HUDEP-2 (cell line): ENCODE measurements at regions not wholly inside any gene's neighbourhood (a gene's known extent, or its start where the extent isn't known, plus 50 kb on each side); places are given as distances from the start of the nearest gene placed in this dataset.
A peak's percentile ranks its signal among the peaks of the same experiment; 100 is the strongest.

Experiments used
- DNase-seq, 76 experiments: peaks; one replicate each; lab custom pipeline; 2025; ENCODE audit not compliant: unreplicated experiment in 76 of 76; lab: John Stamatoyannopoulos, UW

DNA sequence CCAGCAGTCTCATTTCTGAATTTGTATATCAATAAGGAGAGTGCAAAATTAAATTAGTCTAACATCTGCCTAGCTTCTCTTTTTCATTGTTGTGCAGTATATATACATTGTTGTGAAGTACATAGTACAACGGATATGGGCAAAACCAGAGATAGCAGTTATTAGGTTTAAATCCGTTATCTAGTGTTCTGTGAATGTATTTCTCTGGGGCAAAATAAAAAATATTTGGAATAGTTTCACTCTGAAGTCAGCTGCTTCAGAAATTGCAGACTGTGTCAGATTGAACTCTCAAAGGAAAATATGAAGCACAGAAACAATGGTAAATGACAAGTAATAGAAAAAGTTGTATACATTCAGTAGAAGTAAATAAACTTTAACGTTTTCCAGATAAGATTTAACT lies 836.5 kb upstream of the CXADR start:
- DNase-seq, result no peak

DNA sequence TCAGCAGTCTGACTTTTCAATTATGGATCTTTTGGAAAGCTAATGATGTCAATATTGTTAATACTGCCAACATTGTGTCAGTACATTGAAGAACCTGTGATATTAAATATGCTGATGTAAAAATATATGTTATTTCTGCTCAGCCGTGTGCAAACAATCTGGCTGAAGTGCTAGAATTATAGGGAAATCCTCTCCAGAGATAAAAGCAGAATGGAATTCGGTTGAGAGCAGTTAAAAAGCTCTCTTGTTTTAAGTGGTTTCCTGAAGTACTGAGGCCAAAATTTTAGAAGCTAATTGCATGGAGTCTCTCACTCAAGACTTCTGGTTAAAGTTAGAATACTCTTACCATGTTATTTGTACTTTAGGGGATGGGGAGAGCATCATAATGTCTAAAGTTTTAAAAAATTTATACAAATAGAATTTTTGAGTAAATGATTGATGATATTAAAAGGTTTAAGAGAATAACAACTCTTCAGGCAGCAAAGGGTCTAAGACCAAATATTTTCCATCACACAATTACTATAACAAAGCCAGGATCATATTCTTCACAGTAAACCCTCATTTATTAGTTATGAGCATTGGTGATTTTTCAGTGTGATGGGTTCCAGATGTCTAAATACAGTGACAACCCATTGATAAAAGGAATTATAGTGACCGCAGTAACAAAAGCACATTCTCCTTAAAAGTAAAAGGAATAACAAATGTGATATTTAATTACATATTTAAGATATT lies 834.2 kb upstream of the CXADR start:
- no peak for DNase-seq

- no peak for DNase-seq
These were observed 817.8 kb upstream of the CXADR start for GRCh38 chr21:16695074-16695473.

GRCh38 chr21:16707274-16707673 lies 805.6 kb upstream of the CXADR start:
- no peak for DNase-seq

GRCh38 chr21:16708101-16708835 lies 804.6 kb upstream of the CXADR start:
- no peak for DNase-seq

- DNase-seq, result no peak
These were observed 802.8 kb upstream of the CXADR start for GRCh38 chr21:16709866-16710550.

GRCh38 chr21:16711757-16712156 lies 801.1 kb upstream of the CXADR start:
- DNase-seq, result no peak

GRCh38 chr21:16713331-16714117 lies 799.3 kb upstream of the CXADR start:
- DNase-seq, result peak in 8 of 76 experiments; percentile 1 to 28 (median 16)

GRCh38 chr21:16740511-16740910 lies 772.3 kb upstream of the CXADR start:
- DNase-seq, result no peak

GRCh38 chr21:16741141-16741665 lies 771.6 kb upstream of the CXADR start:
- no peak for DNase-seq

DNA sequence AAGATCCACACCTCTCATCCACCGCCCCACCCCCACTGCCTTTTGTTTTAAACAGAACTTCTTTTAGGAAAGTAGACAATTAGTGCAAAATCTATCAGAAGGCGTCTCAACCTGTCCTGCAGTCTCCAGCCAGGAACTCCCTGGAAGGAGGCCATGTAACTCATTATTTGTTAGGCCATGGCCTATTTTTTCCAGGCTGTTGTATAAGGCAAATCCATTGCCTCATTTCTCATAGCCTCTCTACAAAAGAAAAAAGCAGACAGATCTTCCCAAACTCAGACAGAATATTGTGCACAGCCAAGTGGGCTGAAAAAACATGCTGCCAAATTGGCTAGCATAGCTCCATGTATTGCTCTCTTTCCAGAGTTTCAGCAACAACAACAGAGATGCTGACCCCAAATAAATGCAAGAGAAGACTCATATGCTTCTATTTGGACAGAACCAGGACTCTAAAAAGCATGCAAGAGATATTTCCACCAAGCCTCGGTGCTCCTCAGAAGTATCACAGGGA lies 770.7 kb upstream of the CXADR start:
- DNase-seq, result no peak

- DNase-seq, result no peak
These were observed 770.1 kb upstream of the CXADR start for GRCh38 chr21:16742741-16743140.

DNA sequence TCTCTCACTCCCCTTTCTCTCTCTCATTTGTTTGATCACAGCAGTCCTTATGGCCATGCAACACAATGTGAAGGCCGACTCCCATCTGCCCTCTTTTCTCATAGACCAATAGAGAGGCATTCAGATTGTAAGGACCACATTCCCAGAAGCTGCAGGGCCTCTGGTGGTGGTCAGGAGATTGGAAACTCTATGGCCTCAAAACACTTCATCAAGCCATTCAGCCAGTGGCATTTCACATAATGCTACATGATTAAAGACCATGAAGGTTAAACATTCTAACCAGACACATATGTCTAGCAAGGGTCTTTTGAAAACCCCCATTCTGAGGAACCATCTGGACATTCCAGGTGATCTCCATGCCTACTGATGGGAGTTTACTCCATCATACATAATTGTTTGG lies 769.5 kb upstream of the CXADR start:
- no peak for DNase-seq

DNA sequence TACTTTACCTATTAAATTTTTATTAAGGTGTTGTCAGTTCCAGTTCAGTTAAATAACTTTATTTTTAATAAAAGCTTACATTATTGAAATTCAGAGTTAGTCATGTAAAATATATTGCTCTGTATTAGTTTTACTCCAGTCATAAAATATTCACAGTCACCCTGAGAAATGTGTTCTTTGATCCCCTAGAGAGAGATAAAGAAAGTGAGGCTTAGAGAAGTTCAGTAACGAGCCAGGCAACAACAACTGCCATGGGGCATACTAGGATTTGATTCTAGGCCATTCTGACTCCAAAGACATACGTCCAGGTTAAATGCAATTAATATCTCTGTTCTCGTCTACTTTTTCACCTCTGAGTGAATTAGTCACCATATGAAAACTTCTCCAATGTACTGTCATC lies 761.9 kb upstream of the CXADR start:
- DNase-seq, result no peak

DNA sequence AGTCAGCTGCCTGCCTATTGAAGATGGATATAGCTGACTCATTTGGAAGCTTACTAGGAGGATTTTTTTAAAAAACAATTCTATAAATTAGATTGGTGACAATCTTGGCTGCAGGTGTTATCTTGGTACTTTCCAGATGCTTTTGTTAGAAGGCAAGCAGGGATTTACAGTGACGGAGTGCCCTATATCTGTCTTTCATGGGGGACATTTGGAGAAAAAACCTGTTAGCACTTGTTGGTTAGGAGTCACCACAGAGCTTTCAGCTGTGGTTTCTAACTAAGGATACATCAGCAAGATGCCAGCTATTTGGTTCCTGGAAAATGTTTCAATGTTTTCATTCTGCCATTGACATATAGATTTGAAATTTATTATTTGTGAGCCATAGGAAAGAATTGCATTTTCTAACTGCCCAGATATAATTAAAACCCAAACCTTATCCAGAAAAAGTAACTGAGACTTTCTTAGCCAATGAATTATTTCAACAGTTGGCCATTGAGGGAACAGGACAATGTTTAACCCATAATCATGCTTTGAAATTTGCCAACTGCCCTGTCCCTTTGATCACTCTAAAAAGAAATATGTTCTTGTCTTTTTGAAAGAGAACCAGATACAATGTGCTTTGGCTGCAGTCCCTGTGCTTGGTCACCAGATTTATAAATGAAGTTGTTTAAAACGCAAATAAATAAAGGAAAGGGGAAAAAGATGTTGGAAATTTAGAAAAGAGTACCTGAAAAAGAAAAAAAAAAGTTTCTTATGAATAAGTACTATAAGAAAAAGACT lies 761.0 kb upstream of the CXADR start:
- no peak for DNase-seq

GRCh38 chr21:16752475-16752857 lies 760.4 kb upstream of the CXADR start:
- DNase-seq, result no peak

DNA sequence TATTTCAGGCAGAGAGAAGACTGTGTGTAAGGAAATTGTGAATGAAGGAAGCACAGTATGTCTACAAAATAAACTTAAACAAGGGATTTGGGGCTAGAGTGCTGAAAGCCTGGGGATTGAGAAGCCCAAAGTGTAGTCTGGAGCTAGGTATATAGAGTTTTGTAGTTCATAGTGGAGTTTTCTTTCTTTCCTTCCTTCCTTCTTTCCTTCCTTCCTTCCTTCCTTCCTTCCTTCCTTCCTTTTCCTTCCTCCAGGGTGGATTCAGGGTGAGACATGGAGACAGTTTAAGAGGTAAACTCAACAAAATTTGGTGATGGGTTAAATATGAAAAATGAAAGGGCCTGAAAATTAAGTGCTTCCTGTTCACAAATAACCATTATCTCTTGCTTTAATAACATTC lies 757.8 kb upstream of the CXADR start:
- DNase-seq, result no peak

DNA sequence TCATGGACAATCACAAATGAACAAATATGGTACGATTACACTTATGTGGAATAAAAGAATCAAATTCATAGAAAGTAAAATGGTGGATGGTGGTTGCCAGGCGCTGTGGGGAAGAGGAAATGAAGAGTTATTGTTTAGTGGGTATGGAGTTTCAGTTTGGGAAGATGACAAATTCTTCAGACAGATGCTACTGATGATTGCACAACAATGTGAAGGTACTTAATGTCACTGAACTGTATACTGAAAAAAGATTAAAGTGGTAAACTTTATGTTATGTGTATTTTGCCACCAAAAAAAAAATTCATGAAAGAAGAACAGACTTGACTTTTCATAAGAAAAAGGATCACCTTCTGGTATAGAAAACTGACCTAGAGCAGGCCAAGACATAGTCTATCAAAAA lies 745.6 kb upstream of the CXADR start:
- DNase-seq, result no peak

DNA sequence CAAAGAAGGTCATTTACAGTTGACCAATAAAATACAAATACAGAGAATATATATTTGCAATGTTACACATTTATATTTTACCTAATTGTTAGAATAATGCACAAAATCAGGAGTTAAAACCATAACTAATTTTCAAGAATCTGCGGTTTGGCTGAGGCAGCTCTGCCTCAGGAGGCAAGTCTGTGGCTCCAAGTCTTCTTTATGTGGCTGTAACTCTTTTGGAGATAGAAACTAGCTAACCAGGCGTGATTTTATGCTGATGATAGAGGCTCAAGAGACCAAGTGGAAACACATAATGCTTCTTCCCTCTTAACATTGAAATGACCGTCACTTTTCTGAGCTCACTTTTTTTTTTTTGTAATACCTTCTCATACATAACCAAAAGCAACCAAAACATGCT lies 744.7 kb upstream of the CXADR start:
- DNase-seq, result no peak

GRCh38 chr21:16770266-16770665 lies 742.6 kb upstream of the CXADR start:
- DNase-seq, result no peak
